C4-2B (cell line): ENCODE measurements at regions not wholly inside any gene's neighbourhood (a gene's known extent, or its start where the extent isn't known, plus 50 kb on each side); places are given as distances from the start of the nearest gene placed in this dataset.

Experiments used
- CTCF ChIP-seq: fragments of 450-650 bp; conservative IDR thresholded peaks from 2 replicates; pipeline ENCODE4 v1.5.1; 2017; ENCODE audit warnings: mild to moderate bottlenecking
- ZFX ChIP-seq: fragments of 450-650 bp; IDR thresholded peaks from 2 replicates; pipeline ENCODE4 v1.6.1; 2017

DNA sequence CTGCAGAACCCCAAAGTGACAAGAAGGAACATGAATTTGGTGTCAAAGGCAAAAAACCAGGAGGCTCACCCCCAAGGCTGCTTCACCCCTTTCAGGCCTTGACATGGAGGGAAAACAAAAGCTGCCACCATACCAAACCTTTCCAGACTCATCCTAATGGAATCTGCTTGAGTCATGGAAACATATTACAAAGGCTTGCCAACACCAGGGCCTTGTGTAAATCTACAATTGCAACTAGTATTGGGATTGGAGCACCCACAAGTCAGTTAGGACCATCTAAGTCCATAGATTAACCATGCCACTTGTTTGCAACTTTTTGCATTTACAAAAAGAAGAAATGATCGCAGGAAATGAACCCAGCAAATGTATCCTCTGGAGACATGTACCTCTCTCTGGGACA lies 297.6 kb downstream of the CDCA7 start:
- no peak for TF ChIP-seq CTCF
- TF ChIP-seq ZFX: no peak
